H9 (cell line): ENCODE measurements at regions not wholly inside any gene's neighbourhood (a gene's known extent, or its start where the extent isn't known, plus 50 kb on each side); places are given as distances from the start of the nearest gene placed in this dataset.

ENCODE experiments used
- DNase-seq: peaks from one replicate; pipeline ENCODE4 v3.0.0-alpha.2; 2017
- H2AFZ ChIP-seq: one replicate; pipeline ENCODE4 v1.6.1; 2013; ENCODE audit warnings: mild to moderate bottlenecking, low read length, control low read depth, moderate library complexity
- H2AK5ac ChIP-seq: 2 replicates; pipeline ENCODE4 v1.6.1; 2013; ENCODE audit warnings: low read length, control low read depth, mixed read lengths; ENCODE audit not compliant: insufficient read length
- H2BK120ac ChIP-seq: one replicate; pipeline ENCODE4 v1.6.1; 2013; ENCODE audit warnings: low read depth, mild to moderate bottlenecking, low read length, control low read depth, inconsistent platforms; ENCODE audit not compliant: poor library complexity, severe bottlenecking
- H2BK12ac ChIP-seq: 2 replicates; pipeline ENCODE4 v1.6.1; 2013; ENCODE audit warnings: low read length, control low read depth, mixed read lengths, low read depth; ENCODE audit not compliant: insufficient read length
- H2BK15ac ChIP-seq: 2 replicates; pipeline ENCODE4 v1.6.1; 2013; ENCODE audit warnings: low read depth, low read length, control low read depth
- H2BK20ac ChIP-seq: one replicate; pipeline ENCODE4 v1.6.1; 2013; ENCODE audit warnings: low read depth, mild to moderate bottlenecking, low read length, control low read depth, inconsistent platforms; ENCODE audit not compliant: poor library complexity, severe bottlenecking
- H2BK5ac ChIP-seq: 2 replicates; pipeline ENCODE4 v1.6.1; 2013; ENCODE audit warnings: low read length, control low read depth, mixed read lengths; ENCODE audit not compliant: insufficient read length
- H3K14ac ChIP-seq: 2 replicates; pipeline ENCODE4 v1.6.1; 2013; ENCODE audit warnings: low read length, control low read depth; ENCODE audit not compliant: insufficient read depth
- H3K18ac ChIP-seq: 2 replicates; pipeline ENCODE4 v1.6.1; 2013; ENCODE audit warnings: low read depth, mild to moderate bottlenecking, mixed read lengths, low read length, control low read depth; ENCODE audit not compliant: insufficient read length
- H3K23ac ChIP-seq: 2 replicates; pipeline ENCODE4 v1.6.1; 2013; ENCODE audit warnings: low read length, control low read depth, mixed read lengths, low read depth; ENCODE audit not compliant: insufficient read length
- H3K23me2 ChIP-seq: 2 replicates; pipeline ENCODE4 v1.6.1; 2013; ENCODE audit warnings: low read depth, mild to moderate bottlenecking, mixed read lengths, low read length, control low read depth; ENCODE audit not compliant: insufficient read length, poor library complexity, severe bottlenecking
- H3K27ac ChIP-seq: 2 replicates; pipeline ENCODE4 v1.5.1; 2013; ENCODE audit warnings: low read length, control low read depth, mixed read lengths, low read depth; ENCODE audit not compliant: insufficient read length
- H3K27me3 ChIP-seq: 2 replicates; pipeline ENCODE4 v1.6.1; 2013; ENCODE audit warnings: low read length, control low read depth, inconsistent platforms; ENCODE audit not compliant: insufficient read depth
- H3K4ac ChIP-seq: 2 replicates; pipeline ENCODE4 v1.6.1; 2013; ENCODE audit warnings: low read depth, mild to moderate bottlenecking, control low read depth, inconsistent platforms, low read length, moderate library complexity
- H3K4me1 ChIP-seq: 2 replicates; pipeline ENCODE4 v1.6.1; 2013; ENCODE audit warnings: low read length, control low read depth, inconsistent platforms; ENCODE audit not compliant: insufficient read depth
- H3K4me2 ChIP-seq: 2 replicates; pipeline ENCODE4 v1.6.1; 2013; ENCODE audit warnings: low read length, control low read depth, mixed read lengths; ENCODE audit not compliant: insufficient read length, insufficient read depth
- H3K56ac ChIP-seq: 2 replicates; pipeline ENCODE4 v1.6.1; 2013; ENCODE audit warnings: low read depth, mild to moderate bottlenecking, mixed read lengths, low read length, control low read depth; ENCODE audit not compliant: insufficient read length
- H3K79me1 ChIP-seq: 2 replicates; pipeline ENCODE4 v1.6.1; 2013; ENCODE audit warnings: low read depth, mild to moderate bottlenecking, moderate library complexity, low read length, control low read depth, inconsistent platforms; ENCODE audit not compliant: insufficient read depth, poor library complexity, severe bottlenecking
- H3K79me2 ChIP-seq: 2 replicates; pipeline ENCODE4 v1.6.1; 2013; ENCODE audit warnings: low read length, control low read depth, inconsistent platforms; ENCODE audit not compliant: insufficient read depth
- H3K9ac ChIP-seq: 2 replicates; pipeline ENCODE4 v1.6.1; 2013; ENCODE audit warnings: low read length, control low read depth, mixed read lengths; ENCODE audit not compliant: insufficient read length; ENCODE audit errors: extremely low read depth
- H3K9me3 ChIP-seq: one replicate; pipeline ENCODE4 v1.6.1; 2013; ENCODE audit warnings: low read depth, low read length, inconsistent platforms; ENCODE audit not compliant: control insufficient read depth
- H3T11ph ChIP-seq: one replicate; pipeline ENCODE4 v1.6.1; 2013; ENCODE audit warnings: mild to moderate bottlenecking, low read length, control low read depth, inconsistent platforms
- H4K20me1 ChIP-seq: one replicate; pipeline ENCODE4 v1.6.1; 2013; ENCODE audit not compliant: control insufficient read depth, insufficient read length, insufficient read depth
- H4K5ac ChIP-seq: 2 replicates; pipeline ENCODE4 v1.6.1; 2013; ENCODE audit warnings: low read depth, mild to moderate bottlenecking, mixed read lengths, low read length, control low read depth; ENCODE audit not compliant: insufficient read length
- H4K8ac ChIP-seq: replicated peaks from 2 replicates; pipeline ENCODE4 v1.6.1; 2013; ENCODE audit warnings: low read length, control low read depth, mixed read lengths, low read depth; ENCODE audit not compliant: insufficient read length
- H4K91ac ChIP-seq: 2 replicates; pipeline ENCODE4 v1.6.1; 2013; ENCODE audit warnings: low read depth, mild to moderate bottlenecking, moderate library complexity, mixed read lengths, low read length, control low read depth; ENCODE audit not compliant: insufficient read length
- H3K27ac Mint-ChIP-seq, 3 experiments: 2 replicates in 2 of 3; 3 replicates in 1 of 3; pipeline ENCODE4 v1.8.0; 2020 to 2021; ENCODE audit warnings: mixed read lengths in 3 of 3, mild to moderate bottlenecking in 1 of 3, moderate library complexity in 1 of 3
- H3K27me3 Mint-ChIP-seq: 2 replicates; pipeline ENCODE4 v1.8.0; 2021; ENCODE audit warnings: low read depth, mild to moderate bottlenecking, moderate library complexity, mixed read lengths
- H3K36me3 Mint-ChIP-seq, 3 experiments: 2 replicates in 2 of 3; 3 replicates in 1 of 3; pipeline ENCODE4 v1.8.0; 2020 to 2021; ENCODE audit warnings: low read depth in 3 of 3, mixed read lengths in 3 of 3; ENCODE audit not compliant: insufficient read depth in 1 of 3
- H3K4me1 Mint-ChIP-seq, 2 experiments: 2 replicates each; pipeline ENCODE4 v1.8.0; 2020; ENCODE audit warnings: mixed read lengths in 2 of 2
- H3K4me3 Mint-ChIP-seq, 2 experiments: 2 replicates in 1 of 2; 3 replicates in 1 of 2; pipeline ENCODE4 v1.8.0; 2020 to 2021; ENCODE audit warnings: mild to moderate bottlenecking in 2 of 2, mixed read lengths in 2 of 2, moderate library complexity in 1 of 2
- H3K9me3 Mint-ChIP-seq, 2 experiments: 2 replicates in 1 of 2; 3 replicates in 1 of 2; pipeline ENCODE4 v1.8.0; 2020; ENCODE audit warnings: mild to moderate bottlenecking in 2 of 2, mixed read lengths in 2 of 2, moderate library complexity in 1 of 2
- WGBS: extraction: QIAGEN DNeasy Blood & Tissue Kit; methylation state at CpG from one replicate; pipeline ENCODE4 v1.1.7; 2013; ENCODE audit warnings: missing lambda C conversion rate, low lambda C conversion rate, mixed read lengths; ENCODE audit not compliant: insufficient read length; ENCODE audit errors: extremely low coverage; 5-methylcytosine and 5-hydroxymethylcytosine counted together
- TF ChIP-seq, protein P1 (sequence below): fragments of 200-600 bp; sonication (generic); conservative IDR thresholded peaks from 3 replicates; pipeline ENCODE4 v1.8.0; 2021; ENCODE audit warnings: antibody characterized with exemption, mild to moderate bottlenecking

DNA sequence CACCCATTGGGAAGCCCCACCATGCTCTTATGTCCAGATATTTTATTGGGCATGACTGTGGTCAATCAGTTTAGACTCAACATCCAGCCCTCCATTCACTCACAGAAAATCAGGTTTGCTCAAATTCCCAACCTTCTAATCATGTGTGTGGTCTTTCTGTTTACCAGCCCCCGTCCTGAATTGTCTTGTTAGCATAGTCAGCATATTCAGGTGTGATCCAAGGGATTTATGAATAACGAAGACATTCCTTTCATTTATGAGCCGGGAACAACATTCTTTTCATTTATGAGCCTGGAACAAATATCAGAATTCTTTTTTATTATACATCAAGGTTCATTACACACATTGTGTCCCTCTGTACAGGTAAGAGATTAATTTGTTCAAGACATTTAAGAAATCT is 376.3 kb upstream of the POM121L12 start:
- H3K27ac ChIP-seq = no peak overlapping the region
- no peak overlapping the region for H4K8ac ChIP-seq
- no peaks in the 10 kb centered on the region for H3K23me2 ChIP-seq
- H2AFZ ChIP-seq = no peak overlapping the region
- no peak overlapping the region for H3K4me2 ChIP-seq
- H2BK20ac ChIP-seq = no peak overlapping the region
- H2BK15ac ChIP-seq = no peak overlapping the region
- no peak overlapping the region for H3K4ac ChIP-seq
- H3K9me3 Mint-ChIP-seq = peaks cover 13 to 14% of the 10 kb centered on the region in 2 experiments
- DNase-seq = no peak
- H2AK5ac ChIP-seq = no peak overlapping the region
- no peaks in the 10 kb centered on the region for H3K4me1 ChIP-seq
- no peak overlapping the region for H3K9ac ChIP-seq
- peaks cover 12 to 21% of the 10 kb centered on the region in 2 experiments for H3K4me1 Mint-ChIP-seq
- H3K56ac ChIP-seq = no peak overlapping the region
- H3K27ac Mint-ChIP-seq = no peak overlapping the region
- H3K36me3 Mint-ChIP-seq = peaks cover 5 to 19% (median 8%) of the 10 kb centered on the region in 3 experiments
- H3K14ac ChIP-seq = no peak overlapping the region
- no peaks in the 10 kb centered on the region for H3K9me3 ChIP-seq
- H3K27me3 Mint-ChIP-seq = no peaks in the 10 kb centered on the region
- H2BK12ac ChIP-seq = no peak overlapping the region
- no peak overlapping the region for H4K91ac ChIP-seq
- no peak overlapping the region for H3K18ac ChIP-seq
- no peaks in the 10 kb centered on the region for H3K27me3 ChIP-seq
- no peaks in the 10 kb centered on the region for H4K20me1 ChIP-seq
- H3K23ac ChIP-seq = no peak overlapping the region
- no peak overlapping the region for H3T11ph ChIP-seq
- no peaks in the 10 kb centered on the region for H3K79me1 ChIP-seq
- no CpG with 5 or more reads among the region's 3 CpGs for WGBS
- no peak overlapping the region for H2BK120ac ChIP-seq
- H4K5ac ChIP-seq = no peak overlapping the region
- no peak overlapping the region for H3K4me3 Mint-ChIP-seq
- TF ChIP-seq, protein P1, sequence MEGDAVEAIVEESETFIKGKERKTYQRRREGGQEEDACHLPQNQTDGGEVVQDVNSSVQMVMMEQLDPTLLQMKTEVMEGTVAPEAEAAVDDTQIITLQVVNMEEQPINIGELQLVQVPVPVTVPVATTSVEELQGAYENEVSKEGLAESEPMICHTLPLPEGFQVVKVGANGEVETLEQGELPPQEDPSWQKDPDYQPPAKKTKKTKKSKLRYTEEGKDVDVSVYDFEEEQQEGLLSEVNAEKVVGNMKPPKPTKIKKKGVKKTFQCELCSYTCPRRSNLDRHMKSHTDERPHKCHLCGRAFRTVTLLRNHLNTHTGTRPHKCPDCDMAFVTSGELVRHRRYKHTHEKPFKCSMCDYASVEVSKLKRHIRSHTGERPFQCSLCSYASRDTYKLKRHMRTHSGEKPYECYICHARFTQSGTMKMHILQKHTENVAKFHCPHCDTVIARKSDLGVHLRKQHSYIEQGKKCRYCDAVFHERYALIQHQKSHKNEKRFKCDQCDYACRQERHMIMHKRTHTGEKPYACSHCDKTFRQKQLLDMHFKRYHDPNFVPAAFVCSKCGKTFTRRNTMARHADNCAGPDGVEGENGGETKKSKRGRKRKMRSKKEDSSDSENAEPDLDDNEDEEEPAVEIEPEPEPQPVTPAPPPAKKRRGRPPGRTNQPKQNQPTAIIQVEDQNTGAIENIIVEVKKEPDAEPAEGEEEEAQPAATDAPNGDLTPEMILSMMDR = no peak
- no peak overlapping the region for H2BK5ac ChIP-seq
- no peaks in the 10 kb centered on the region for H3K79me2 ChIP-seq
